Activated CD4-positive, alpha-beta memory T cell treated with anti-CD3 and anti-CD28 coated beads, Interleukin-2, amount 10 ng/mL, durations not matched to agents 7 days and 5 days (primary cell): ENCODE measurements at regions not wholly inside any gene's neighbourhood (a gene's known extent, or its start where the extent isn't known, plus 50 kb on each side); places are given as distances from the start of the nearest gene placed in this dataset.
"Not testable (repeated sequence)": the region's sequence is repeated elsewhere in the genome, so short reads cannot be mapped to it uniquely, and the experiment has no call there.

ENCODE experiments used
- CTCF ChIA-PET: fragments of 350-600 bp; sonication (Branson Sonifier 250); formaldehyde crosslinking; loops from one replicate; lab custom pipeline; 2021; ENCODE audit warnings: antibody characterized with exemption, inconsistent platforms; lab: Charles Lee
- POLR2A ChIA-PET: fragments of 350-600 bp; sonication (Branson Sonifier 250); formaldehyde crosslinking; loops from one replicate; lab custom pipeline; 2021; ENCODE audit warnings: antibody characterized with exemption; lab: Charles Lee
- DNase-seq: peaks from one replicate; pipeline ENCODE4 v3.0.0-alpha.2; 2020
- H3K27ac Mint-ChIP-seq: one replicate; pipeline ENCODE4 v1.8.0; 2021; ENCODE audit warnings: mild to moderate bottlenecking, mixed read lengths
- H3K27me3 Mint-ChIP-seq: one replicate; pipeline ENCODE4 v1.8.0; 2021; ENCODE audit warnings: mixed read lengths
- H3K36me3 Mint-ChIP-seq: one replicate; pipeline ENCODE4 v1.8.0; 2021; ENCODE audit warnings: low read depth, mixed read lengths
- H3K4me1 Mint-ChIP-seq: one replicate; pipeline ENCODE4 v1.8.0; 2021; ENCODE audit warnings: mixed read lengths
- H3K4me3 Mint-ChIP-seq: one replicate; pipeline ENCODE4 v1.8.0; 2021; ENCODE audit warnings: mild to moderate bottlenecking, mixed read lengths
- H3K9me3 Mint-ChIP-seq: one replicate; pipeline ENCODE4 v1.8.0; 2021; ENCODE audit warnings: mixed read lengths

- ChIA-PET POLR2A (no interaction called here), CTCF (interaction anchor here (1.7 kb wide), 1 partner anchor 10 kb away, joined by 5 read pairs; no protein-coding TSS in a partner anchor)
- no peak for DNase-seq
- no peaks in the 10 kb centered on the region for H3K9me3 Mint-ChIP-seq
- H3K27ac Mint-ChIP-seq, result no peak overlapping the region
- H3K4me1 Mint-ChIP-seq, result no peaks in the 10 kb centered on the region
- no peaks in the 10 kb centered on the region for H3K36me3 Mint-ChIP-seq
- H3K4me3 Mint-ChIP-seq, result no peak overlapping the region
- peaks cover 2% of the 10 kb centered on the region for H3K27me3 Mint-ChIP-seq
Measured at GRCh38 chr5:143977891-143978461, 166.0 kb downstream of the HMHB1 start.

- no peak overlapping the region for H3K27ac Mint-ChIP-seq
- H3K27me3 Mint-ChIP-seq, result peaks cover 2% of the 10 kb centered on the region
- CTCF ChIA-PET, result interaction anchor here (1.7 kb wide), 1 partner anchor 11 kb away, joined by 5 read pairs; no protein-coding TSS in a partner anchor
- H3K36me3 Mint-ChIP-seq, result no peaks in the 10 kb centered on the region
- no peak for DNase-seq
- H3K4me1 Mint-ChIP-seq, result no peaks in the 10 kb centered on the region
- POLR2A ChIA-PET, result no interaction called here
- no peaks in the 10 kb centered on the region for H3K9me3 Mint-ChIP-seq
- H3K4me3 Mint-ChIP-seq, result no peak overlapping the region
Measured at GRCh38 chr5:143979044-143979690, 167.2 kb downstream of the HMHB1 start.

- no peaks in the 10 kb centered on the region for H3K36me3 Mint-ChIP-seq
- no peak overlapping the region for H3K4me3 Mint-ChIP-seq
- H3K9me3 Mint-ChIP-seq, result no peaks in the 10 kb centered on the region
- peaks cover 9% of the 10 kb centered on the region for H3K27me3 Mint-ChIP-seq
- POLR2A ChIA-PET, result no interaction called here
- no peaks in the 10 kb centered on the region for H3K4me1 Mint-ChIP-seq
- CTCF ChIA-PET, result no interaction called here
- no peak for DNase-seq
- H3K27ac Mint-ChIP-seq, result no peak overlapping the region
Measured at GRCh38 chr5:143980506-143980905, 168.5 kb downstream of the HMHB1 start.

- H3K9me3 Mint-ChIP-seq, H3K4me3 Mint-ChIP-seq, DNase-seq, H3K27ac Mint-ChIP-seq, POLR2A ChIA-PET, H3K36me3 Mint-ChIP-seq, H3K4me1 Mint-ChIP-seq, CTCF ChIA-PET, H3K27me3 Mint-ChIP-seq: not testable (repeated sequence)
Measured at GRCh38 chr5:143982957-143983356, 171.0 kb downstream of the HMHB1 start.

DNA sequence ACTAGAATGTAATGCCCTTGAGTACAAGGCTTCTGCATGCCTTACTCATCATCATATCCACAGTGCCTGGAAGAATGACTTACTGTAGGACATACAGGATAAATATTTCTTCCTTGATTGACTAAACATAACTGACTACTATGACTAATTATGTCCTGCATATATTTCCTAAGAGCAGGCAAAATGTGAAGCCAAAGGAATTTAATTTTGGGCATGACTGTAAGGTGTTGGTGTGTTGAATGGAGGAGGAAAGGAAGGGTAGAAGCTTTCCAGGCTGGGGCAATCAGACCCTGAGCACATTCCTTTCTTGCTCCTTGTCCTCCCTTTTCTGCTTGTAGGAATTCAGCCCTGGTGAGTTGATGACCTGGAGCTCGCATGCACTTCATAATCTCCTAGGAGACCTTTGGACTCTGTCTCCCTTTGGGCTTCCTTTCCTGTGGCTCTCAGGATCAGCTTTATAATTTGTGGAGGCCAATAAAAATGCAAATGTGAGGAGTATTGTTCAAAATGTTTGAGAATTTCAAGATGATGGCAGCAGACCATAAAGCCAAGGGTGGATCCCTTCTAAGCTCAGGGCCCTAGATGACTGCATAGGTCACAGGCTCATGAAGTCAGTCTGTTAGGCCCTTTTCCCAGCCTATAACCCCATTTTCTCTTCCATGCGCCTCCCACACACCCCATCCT, 174.0 kb downstream of the HMHB1 start:
- ChIA-PET CTCF (no interaction called here), POLR2A (no interaction called here)
- no peak overlapping the region for H3K27ac Mint-ChIP-seq
- peaks cover 1% of the 10 kb centered on the region for H3K4me1 Mint-ChIP-seq
- no peaks in the 10 kb centered on the region for H3K36me3 Mint-ChIP-seq
- no peaks in the 10 kb centered on the region for H3K9me3 Mint-ChIP-seq
- H3K27me3 Mint-ChIP-seq, result peaks cover 9% of the 10 kb centered on the region
- H3K4me3 Mint-ChIP-seq, result no peak overlapping the region
- no peak for DNase-seq

GRCh38 chr5:143986516-143987212, 174.7 kb downstream of the HMHB1 start:
- H3K4me1 Mint-ChIP-seq, result peaks cover 1% of the 10 kb centered on the region
- H3K4me3 Mint-ChIP-seq, result no peak overlapping the region
- no peaks in the 10 kb centered on the region for H3K36me3 Mint-ChIP-seq
- DNase-seq, result no peak
- no peak overlapping the region for H3K27ac Mint-ChIP-seq
- ChIA-PET POLR2A (no interaction called here), CTCF (no interaction called here)
- no peaks in the 10 kb centered on the region for H3K9me3 Mint-ChIP-seq
- H3K27me3 Mint-ChIP-seq, result peaks cover 9% of the 10 kb centered on the region

- H3K36me3 Mint-ChIP-seq, result no peaks in the 10 kb centered on the region
- H3K27me3 Mint-ChIP-seq, result peaks cover 7% of the 10 kb centered on the region
- no peak for DNase-seq
- peaks cover 1% of the 10 kb centered on the region for H3K4me1 Mint-ChIP-seq
- no peak overlapping the region for H3K27ac Mint-ChIP-seq
- CTCF ChIA-PET, result no interaction called here
- no peaks in the 10 kb centered on the region for H3K9me3 Mint-ChIP-seq
- H3K4me3 Mint-ChIP-seq, result no peak overlapping the region
- POLR2A ChIA-PET, result no interaction called here
Measured at GRCh38 chr5:143987264-143987663, 175.3 kb downstream of the HMHB1 start.

- H3K27me3 Mint-ChIP-seq, result peaks cover 7% of the 10 kb centered on the region
- H3K27ac Mint-ChIP-seq, result no peak overlapping the region
- CTCF ChIA-PET, result interaction anchor here (1.2 kb wide), 1 partner anchor 12 kb away, joined by 3 read pairs; no protein-coding TSS in a partner anchor
- H3K9me3 Mint-ChIP-seq, result no peaks in the 10 kb centered on the region
- no peaks in the 10 kb centered on the region for H3K36me3 Mint-ChIP-seq
- H3K4me3 Mint-ChIP-seq, result no peak overlapping the region
- no peak for DNase-seq
- POLR2A ChIA-PET, result no interaction called here
- peaks cover 1% of the 10 kb centered on the region for H3K4me1 Mint-ChIP-seq
Measured at GRCh38 chr5:143987751-143988560, 176.0 kb downstream of the HMHB1 start.

DNA sequence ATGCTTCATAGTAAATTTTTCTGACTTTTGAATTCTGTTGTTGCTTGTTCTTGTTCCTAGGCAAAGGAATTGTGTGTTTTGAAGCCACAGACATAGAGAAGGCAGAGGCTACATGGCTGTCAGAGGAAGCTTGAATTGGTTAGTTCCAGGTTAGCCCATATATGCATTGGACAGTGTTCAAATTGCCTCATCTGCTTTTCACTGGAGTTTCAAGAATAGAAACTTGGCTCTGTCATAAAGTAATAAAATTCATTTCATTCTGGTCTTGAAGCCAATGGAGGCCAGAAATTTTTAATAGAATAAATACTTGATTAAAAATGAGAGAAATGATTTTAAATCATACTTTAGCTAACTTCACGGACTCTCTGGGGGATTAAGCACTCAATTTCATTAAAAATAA, 178.0 kb downstream of the YIPF5 start:
- ChIA-PET POLR2A (no interaction called here), CTCF (no interaction called here)
- DNase-seq, result no peak

DNA sequence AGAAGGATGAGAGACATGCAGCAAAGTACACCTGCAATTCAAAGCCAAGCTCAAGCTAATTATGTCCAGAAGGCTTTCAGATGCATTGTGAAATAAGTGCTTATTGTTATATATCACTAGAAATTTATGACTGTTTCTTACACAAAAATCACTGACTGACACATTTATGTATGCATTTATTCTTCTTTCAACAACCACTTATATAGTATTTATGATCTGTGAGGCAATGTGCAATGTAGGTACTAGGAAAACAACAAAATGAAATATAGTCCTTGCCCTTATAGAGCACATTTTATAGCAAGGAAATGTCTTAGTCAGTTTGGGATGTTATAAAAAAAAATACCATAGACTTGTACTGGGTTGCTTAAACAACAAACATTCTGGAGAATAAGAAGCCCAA, 167.6 kb downstream of the YIPF5 start:
- DNase-seq, result no peak
- no peaks in the 10 kb centered on the region for H3K9me3 Mint-ChIP-seq
- H3K27ac Mint-ChIP-seq, result no peak overlapping the region
- peaks cover 5% of the 10 kb centered on the region for H3K27me3 Mint-ChIP-seq
- POLR2A ChIA-PET, result no interaction called here
- H3K4me3 Mint-ChIP-seq, result no peak overlapping the region
- CTCF ChIA-PET, result no interaction called here
- H3K4me1 Mint-ChIP-seq, result no peaks in the 10 kb centered on the region
- no peaks in the 10 kb centered on the region for H3K36me3 Mint-ChIP-seq

More for the DNA sequence above, 178.0 kb downstream of the YIPF5 start:
- peaks cover 3% of the 10 kb centered on the region for H3K27me3 Mint-ChIP-seq
- no peaks in the 10 kb centered on the region for H3K36me3 Mint-ChIP-seq
- no peak overlapping the region for H3K4me3 Mint-ChIP-seq
- H3K9me3 Mint-ChIP-seq, result no peaks in the 10 kb centered on the region
- no peak overlapping the region for H3K27ac Mint-ChIP-seq
- peaks cover 1% of the 10 kb centered on the region for H3K4me1 Mint-ChIP-seq

DNA sequence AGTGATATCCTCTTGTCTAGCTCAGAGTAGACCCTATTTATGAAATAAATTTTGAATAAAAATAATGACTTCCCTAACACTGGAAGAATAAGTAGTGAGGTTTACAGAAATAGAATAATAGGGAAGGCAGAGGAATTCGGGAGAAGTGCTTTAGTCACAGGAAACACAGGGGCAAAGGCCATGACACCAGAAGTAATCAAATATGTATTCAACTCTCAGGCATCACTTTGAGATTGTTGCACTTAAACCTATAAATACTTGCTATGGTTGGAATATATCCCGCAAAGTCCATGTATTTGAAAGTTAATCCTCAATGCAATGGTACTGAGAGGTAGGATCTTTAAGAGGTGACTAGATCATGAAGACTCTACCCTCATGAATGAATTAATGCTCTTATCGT, 166.8 kb downstream of the YIPF5 start:
- no peak for DNase-seq
- H3K27me3 Mint-ChIP-seq, result peaks cover 5% of the 10 kb centered on the region
- H3K36me3 Mint-ChIP-seq, result no peaks in the 10 kb centered on the region
- CTCF ChIA-PET, result no interaction called here
- H3K9me3 Mint-ChIP-seq, result no peaks in the 10 kb centered on the region
- H3K4me3 Mint-ChIP-seq, result no peak overlapping the region
- no peak overlapping the region for H3K27ac Mint-ChIP-seq
- POLR2A ChIA-PET, result no interaction called here
- H3K4me1 Mint-ChIP-seq, result no peaks in the 10 kb centered on the region

DNA sequence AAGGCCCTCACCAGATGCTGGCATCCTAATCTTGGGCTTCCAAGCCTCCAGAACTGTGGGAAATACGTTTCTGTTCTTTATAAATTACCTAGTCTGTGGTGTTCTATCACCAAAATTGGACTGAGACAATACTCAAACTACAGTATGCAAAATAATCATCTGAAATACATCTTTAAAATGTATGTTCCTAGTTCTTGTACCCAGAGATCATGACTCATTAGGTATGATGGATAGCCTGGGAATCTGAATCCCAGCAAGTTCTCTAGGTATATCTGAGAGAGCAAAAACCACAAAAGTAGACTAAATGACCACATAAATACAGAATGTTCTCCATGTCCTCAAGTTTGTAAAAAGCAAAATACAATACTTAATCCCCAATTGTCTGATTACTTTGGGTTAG, 166.3 kb downstream of the YIPF5 start:
- Mint-ChIP-seq H3K9me3 (no peaks in the 10 kb centered on the region), H3K27me3 (peaks cover 5% of the 10 kb centered on the region)
- CTCF ChIA-PET, result no interaction called here

More for the DNA sequence above, 166.3 kb downstream of the YIPF5 start:
- Mint-ChIP-seq H3K4me1 (no peaks in the 10 kb centered on the region), H3K36me3 (no peaks in the 10 kb centered on the region), H3K4me3 (no peak overlapping the region), H3K27ac (no peak overlapping the region)
- POLR2A ChIA-PET, result no interaction called here
- DNase-seq, result no peak
